HG03135 (cell line): ENCODE measurements at regions not wholly inside any gene's neighbourhood (a gene's known extent, or its start where the extent isn't known, plus 50 kb on each side); places are given as distances from the start of the nearest gene placed in this dataset.

Source experiments
- ATAC-seq: cut with Tn5 transposase; IDR thresholded peaks from one replicate; pipeline ENCODE4 v1.9.1; 2021; ENCODE audit warnings: mild to moderate bottlenecking, moderate library complexity; ENCODE audit not compliant: unreplicated experiment

DNA sequence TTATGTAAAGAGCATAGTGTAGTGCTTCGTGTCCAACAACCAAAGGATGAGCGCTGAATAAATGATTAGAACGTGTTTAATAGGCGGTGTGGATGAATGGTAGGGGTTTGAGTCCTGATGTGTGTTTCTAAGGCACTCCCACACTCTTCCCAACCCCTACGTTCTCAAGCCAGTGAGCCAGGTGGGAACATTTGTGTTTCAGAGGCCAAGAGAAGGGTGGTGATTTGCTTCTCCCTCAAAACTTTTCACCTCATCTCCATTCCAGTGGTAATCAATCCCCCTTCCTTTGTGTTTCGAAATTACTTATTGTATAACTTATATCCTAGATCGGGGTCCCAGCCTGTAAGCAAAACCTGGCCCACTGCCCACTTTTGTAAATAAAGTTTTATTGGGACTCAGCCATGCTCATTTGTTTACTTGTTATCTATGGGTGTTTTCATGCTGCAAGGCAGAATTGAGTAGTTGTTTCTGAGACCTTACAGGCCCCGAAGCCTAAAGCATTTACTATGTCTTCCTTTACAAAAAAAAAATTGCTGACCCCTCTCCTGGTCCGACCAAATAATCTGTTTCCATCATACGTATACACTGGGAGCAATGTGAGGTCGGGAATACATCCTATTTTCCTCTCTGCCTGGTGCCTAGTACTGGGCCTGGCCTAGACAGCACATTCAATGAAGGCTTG lies 150.8 kb upstream of the MYCN start:
- ATAC-seq = no peak

DNA sequence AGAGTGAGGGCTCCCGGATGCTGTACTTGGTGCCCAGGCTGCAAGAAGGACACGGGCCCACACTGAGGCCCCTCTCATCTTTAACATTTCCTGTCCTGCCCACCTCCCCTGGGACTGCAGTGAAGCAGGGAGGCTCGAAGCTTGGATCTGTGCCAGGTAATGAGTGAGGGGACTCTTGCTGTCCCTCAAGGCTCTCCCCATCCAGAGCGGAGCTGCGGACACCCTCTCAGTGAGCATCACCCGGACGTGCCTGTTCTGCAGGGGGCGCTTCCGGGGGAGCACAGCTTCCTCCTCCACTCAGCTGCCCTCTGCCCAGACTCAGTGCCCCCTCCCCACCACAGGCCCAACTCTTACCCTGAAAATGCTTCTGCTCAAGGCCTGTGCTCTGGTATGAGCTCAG lies 150.0 kb upstream of the MYCN start:
- no peak for ATAC-seq

DNA sequence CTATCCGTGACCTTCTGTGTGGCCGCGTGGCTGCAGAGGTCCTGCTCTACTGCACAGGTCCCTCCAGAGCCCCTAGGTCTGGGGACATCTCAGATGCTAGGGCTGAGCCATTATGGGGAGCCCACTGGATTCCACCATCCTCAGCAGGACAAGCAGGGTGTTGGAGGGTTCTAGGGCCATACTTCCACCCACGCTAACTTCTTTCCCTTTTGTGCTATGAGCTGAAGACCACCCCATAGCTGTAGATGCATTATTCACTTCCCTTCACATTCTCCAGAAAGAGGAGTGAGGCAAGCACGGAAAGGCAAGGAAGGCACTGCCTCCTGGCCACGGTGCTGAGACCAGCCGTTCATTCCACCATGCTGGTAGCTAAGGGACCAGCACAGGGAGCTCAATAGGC lies 149.5 kb upstream of the MYCN start:
- ATAC-seq = no peak

DNA sequence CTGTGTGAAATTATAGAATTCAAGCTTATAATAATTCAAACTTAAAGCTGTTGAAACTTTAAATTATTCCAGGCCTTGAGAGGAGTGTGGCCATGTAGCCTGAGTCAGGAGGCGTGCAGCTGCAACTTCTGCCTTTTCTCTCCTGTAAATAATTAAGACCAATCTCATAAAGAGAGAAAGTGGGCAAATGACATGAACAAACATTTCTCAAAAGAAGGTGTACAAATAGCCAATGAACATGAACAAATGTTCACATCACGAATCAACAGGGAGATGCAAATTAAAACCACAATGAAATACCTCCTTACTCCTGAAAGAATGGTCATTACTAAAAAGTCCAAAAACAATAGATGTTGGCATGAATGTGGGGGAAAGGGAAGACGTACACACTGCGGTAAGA lies 149.1 kb upstream of the MYCN start:
- ATAC-seq = no peak

DNA sequence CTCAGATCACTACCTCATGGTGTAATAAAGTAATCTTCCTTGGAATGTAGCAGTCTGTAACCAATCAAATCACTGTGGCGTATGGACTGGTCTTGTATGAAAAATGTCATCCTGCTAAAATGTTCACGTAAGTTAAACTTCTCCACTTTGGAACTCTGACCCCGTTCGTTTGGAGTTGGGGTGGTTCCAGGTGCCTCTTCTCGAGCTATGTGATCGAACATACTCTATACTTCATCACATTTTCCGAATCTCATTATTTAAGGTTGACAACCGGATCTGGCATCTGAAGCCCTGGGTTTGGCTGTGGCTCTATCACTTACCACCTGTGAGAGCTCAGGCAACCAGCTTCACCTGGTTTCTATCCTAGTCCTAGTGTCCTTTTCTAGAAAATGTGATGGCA lies 148.0 kb upstream of the MYCN start:
- ATAC-seq = no peak

DNA sequence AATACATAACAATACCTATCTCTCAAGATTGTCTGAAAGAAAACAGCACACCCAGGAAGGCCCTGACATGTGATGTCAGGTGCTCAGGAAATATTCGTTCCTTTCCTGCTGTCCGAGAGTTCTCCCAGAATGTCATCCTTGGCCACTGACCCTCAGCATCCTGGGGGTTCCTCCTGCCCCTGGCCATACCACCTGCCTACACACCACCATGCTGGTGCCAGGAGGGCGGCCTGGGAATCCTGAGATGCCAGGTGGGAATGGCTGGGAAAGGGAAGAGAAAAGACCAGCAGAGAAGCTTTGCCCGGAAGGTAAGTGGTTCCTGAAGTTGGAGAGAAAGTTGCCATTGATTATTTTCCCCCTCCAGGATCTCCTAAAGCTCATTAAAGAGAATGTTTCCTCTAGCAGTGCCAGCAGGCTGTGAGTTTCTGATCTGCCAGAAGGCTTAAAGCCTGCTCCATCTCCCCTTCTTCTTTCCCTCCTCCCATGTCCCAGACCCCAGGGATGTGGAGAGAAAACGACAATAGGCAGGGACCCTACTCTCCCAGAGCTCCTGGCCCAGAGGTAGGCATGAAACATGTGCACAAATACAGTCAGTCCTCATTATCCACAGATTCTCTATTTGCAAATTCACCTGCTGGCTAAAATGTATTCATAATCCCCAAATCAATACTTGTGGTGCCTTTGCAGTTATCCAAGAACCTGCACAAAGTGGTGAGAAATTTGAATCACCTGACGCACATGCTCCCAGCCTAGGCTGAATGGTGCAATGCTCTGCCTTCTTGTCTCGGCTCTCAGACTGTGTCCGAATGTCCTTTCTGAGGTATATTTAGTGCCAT lies 147.1 kb upstream of the MYCN start:
- ATAC-seq = no peak

DNA sequence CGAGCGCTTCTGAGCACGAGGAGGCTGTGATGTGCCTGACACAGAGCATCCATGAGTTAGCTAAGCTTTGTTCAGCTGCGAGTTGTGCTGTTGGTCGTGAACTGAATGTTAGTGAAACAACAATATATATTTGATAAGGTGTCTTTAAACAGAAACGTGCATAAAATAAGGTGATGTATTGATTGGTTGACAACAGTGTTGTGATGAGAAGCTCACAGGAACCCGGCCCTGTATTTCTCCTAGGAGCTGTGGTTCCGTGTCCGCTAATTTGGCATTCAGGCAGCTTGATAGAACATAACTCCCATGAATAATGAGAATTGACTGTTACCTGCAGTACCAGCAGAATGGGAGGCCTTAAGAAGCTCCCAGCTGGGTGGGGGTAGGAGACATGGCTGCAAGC lies 146.4 kb upstream of the MYCN start:
- no peak for ATAC-seq

DNA sequence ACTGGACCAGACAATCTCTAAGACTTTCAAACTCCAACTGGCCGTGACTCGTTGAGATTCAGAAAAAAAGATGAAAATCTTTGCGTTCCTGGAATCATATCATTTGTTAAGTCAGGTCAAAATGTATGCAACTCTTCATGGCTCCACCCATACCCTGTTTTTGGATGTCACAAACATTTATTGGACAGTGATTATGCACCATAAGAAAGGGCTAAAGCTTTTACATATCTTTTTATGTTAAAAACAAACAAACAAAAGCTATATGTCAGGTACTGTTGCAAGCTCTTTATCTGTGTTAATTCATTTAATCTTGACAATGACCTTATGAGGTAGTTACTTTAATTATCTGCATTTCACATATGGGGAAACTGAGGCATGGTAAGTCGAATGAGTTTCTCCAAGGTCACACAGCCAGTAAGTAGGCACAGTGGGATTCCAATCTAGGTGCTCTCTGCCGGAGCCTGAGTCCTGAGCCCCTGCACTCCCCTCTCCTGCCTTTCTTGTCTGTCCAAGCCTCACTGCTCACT lies 145.7 kb upstream of the MYCN start:
- ATAC-seq = no peak

DNA sequence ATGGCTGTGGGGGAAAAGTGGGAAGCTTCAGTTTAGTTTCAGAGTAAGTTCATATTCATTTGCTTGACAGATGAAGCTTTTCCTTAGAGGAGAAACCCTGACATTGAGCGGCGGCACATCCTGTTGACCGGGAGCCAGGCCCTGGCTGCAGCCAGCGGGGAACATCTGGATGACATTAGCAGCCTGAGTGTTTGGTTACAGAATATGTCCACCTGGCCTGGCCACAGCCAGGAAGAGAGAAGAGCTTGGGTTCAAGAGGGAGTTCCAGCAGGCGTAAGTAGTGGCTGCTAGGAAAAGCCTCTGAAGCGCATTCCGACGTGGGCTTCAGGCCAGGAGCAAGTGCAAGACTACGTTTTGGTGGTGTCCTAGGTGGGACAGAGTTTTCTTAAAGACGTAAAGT lies 144.9 kb upstream of the MYCN start:
- no peak for ATAC-seq

DNA sequence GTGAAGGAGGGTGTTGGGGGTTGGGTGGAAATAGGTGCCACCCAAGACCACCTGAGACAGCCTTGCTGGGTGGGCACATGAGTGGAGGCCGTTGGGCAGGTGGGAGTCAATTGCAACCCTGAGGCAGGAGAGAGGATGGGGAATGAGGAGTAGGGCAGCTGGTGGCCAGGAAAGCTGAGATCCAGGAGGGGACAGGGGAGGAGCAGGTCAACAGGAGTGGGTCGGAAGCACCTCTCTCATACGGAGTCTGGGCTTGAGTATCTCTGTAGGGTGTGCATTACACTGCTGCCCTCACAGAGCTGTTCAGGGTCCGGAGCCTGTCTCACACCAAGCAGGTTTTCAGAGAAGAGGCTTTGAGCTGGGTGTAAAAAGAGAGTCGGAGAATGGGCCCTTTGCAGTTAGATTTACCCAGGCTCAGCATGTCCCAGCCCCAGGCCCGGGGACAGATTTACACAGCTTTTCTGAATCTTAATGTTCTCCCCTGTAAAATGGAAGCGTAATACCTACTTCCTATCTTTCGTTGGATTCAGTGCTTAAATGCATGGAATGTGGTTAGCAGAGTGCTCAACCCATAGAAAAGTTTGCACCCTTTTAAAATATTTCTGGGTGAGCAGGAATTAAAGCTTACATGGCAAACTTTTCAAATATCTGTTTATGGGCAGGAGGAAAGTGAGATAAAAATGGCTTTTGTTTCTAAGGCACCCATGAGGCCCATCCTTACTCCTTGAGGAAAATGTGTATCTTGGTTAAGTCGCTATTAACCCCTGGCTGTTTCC lies 144.0 kb upstream of the MYCN start:
- no peak for ATAC-seq

DNA sequence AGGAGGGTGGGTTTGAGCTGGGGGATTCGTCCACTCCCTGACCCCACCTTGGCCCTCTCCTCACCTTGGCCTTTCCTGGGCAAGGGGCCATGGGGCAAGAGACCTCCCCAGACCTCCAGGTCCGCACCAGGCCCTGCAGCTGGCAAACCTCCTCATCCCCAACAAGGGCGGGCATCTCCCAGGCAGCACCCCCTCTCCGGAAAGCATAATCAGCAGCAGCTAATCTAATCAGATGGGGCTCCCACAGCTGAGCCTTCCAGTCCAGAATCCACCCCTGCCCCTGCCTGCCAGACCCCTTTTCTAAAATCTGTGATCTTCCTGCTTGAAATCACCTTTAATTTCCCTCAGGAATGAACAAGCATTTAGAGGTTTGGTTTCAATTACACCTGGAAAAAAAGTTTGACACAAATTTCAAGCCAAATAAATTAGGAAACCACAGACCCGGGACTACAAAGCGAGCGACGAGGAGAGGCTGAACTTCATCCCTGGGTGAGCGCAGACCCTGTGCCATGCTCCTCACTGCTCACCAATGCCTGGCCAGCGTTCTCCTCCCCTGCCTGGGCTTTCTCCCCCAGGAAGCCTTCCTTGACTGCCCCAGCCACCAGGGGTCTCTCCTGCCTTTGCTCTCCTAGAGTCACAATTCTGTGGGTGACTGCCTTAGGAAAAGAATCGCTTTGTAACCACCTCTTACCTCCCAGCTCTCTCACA lies 143.0 kb upstream of the MYCN start:
- no peak for ATAC-seq

DNA sequence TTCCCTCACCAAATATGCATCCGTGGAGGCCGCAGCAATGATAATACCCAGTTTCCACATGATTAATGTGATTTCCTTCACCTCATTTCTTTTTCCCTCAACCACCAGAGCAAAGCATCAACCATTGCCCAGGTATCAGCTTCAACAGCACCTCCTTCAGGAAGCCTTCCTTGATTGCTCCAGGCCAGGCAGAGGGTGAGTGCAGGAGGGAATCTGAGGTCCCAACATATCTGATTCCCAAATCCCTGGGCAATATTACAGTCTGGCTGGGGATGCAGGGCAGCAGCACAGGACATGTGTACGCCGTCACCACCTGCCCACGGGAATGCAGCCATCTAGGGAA lies 142.4 kb upstream of the MYCN start:
- no peak for ATAC-seq

DNA sequence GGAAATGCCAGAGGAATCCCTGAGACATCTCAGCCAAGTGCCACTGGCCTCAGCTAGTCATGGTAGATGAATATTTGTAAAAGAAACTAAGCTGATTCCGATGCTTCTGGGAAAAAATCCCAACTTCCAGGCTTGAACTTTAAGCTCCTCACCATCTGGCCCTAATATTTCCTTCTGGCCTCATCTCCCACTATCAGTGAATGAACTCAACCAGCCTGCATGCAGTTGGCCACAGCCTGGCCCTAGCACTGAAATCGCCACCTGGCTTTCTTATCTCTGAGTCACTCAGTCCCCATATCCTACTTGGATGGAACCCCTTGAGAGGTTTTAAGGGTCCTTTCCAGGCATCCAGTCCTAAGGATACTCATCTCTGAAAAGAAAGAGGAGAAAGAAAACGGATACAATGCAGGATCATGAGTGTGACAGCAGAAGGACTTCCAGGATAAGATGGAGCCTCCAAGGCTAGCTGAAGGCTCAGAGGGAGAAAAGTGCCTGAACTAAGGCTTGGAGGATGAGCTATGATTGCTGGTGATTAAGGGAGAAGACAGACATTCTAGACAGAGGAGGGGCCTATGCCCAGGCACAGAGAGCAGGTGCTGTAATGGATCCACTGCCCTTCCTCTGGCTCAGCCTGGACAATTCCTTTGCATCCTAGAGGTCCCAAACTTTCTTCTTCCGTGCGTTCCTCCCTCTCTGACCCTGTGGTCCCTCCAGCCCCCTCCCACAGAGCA lies 141.5 kb upstream of the MYCN start:
- ATAC-seq = no peak

DNA sequence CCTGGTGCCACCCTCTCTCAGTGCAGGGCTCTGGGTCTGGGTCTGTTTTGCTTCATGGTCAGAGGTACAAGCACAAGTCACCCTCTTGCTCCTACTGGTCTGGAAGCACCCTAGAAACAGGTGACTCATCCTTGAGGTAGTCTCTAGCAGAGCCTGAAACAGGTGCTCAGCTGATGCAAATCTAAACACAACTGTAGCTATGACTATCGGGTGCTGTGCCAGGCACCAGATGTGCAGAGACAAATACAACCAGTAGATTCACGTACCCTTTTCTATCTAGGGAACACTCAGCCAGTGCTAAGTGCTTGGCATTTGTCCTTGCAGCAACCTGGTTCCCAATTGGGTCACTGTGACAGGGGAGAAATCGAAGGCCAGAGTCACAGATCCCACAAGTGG lies 140.9 kb upstream of the MYCN start:
- ATAC-seq = no peak

DNA sequence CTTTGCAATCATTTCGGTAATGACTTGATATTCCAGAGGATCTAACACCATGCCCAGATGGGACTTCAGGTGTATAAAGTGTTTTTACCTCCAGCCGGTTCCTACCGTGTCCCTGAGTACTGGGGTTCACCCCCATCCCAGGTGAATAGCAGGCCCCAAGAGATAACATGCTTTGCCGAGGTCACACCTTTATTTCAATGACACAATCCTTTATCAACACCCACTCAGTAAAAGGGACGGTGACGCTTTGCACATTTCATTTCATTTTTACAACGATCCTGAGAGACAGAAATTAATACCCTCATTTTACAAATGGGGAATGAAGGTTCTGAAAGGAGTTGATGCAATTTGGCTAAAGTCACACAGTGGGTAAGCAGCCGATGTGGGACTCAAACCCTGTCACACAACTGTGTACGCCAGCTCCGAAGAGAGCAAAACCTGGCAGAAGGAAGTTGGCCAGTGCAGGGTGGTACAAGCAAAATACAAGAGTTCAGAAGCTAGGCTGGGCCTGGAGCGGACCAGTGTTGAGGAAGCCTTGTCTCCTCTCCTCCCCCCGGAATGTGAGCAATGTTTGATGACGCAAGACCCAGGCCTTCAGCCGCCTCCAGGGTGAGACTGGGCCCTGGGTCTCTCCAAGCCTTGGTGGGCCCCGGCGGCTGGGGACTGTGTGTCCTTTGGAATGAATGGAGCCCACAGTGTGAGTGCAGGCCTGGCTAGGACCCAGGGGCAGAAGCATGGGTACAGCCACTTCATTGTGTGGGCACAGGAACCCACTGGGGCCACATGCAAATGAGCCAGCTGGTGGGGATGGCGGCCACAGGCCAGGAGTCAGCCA lies 139.6 kb upstream of the MYCN start:
- ATAC-seq = no peak

DNA sequence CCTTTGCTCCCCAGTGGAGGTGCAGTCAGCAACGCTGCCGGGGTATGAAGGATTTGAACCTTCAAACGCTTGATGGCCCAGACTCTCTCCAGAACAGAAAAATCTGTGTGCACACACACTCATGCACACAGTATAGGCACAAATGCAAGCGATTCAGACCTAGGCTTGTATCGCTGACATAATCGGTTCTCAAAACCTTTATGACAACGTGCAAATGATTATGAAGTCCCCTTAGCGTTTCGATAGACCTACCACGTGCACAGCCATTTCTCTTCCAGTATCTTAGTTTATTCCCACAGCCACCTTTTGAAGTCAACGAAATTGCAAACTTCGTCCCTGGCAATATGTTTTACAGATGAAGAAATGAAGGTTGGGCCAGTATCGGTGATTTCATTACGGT lies 138.9 kb upstream of the MYCN start:
- ATAC-seq = no peak

DNA sequence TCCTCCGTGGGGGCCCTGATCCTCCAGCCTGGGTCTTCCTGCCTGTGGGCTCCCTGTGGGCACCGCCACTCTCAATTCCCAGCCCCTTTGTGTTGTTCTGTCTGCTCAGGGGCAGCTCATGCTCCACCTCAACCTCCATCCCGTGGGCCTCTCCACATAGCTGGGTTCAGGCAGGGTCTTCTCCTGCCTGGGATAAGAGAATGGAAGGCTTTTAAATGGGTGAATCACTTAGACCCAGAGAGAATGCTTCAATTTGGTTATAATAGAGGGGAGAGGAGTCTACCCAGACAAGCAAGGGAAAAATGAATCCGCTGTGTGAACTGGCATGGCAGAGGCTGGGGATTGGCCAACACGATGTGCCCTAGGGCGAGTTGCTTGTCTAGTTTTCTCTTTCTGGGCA lies 138.4 kb upstream of the MYCN start:
- ATAC-seq = no peak

DNA sequence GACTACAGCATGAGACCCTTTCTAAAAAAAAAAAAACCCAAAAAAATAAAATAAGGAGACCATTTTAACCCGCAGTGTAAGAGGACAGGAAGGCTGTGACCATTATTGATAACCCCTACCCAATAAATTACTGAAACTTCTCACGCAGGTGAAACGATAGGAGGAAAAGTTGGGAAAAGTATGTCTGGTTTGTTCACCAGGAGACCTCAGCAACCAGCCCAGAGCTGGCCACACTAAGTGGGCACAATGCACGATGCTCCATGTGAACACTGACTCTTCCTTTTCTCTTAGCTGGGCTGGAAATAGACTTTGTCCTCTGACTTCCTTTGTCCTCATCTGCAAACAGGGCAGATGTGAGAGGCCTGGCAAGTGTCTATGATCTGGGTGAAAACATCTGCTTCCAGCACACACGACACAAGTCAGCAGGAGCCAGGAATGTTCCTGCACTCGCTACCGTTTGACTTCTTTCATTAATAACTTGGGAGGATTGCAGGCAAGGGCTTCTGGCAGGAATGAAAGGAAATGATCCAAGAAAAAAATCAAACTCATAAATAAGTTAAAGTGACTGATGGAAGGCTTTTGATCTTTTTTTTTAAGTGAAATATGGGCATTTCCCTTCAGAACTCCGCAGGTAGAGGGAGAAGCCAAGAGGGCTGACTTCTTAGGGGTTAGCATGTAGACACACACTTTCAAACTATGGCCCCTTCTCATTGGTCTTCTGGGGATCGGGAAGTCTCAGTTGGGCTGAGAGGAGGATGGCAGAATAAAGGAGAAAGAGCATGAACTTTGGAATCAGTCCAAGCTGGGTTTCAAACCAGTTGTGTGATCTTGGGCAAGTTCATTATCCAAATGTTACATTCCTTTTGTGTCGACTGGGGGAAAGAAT lies 137.4 kb upstream of the MYCN start:
- ATAC-seq = no peak
